Fibroblast of lung (primary cell): ENCODE measurements at regions not wholly inside any gene's neighbourhood (a gene's known extent, or its start where the extent isn't known, plus 50 kb on each side); places are given as distances from the start of the nearest gene placed in this dataset.
"Not testable (repeated sequence)": the region's sequence is repeated elsewhere in the genome, so short reads cannot be mapped to it uniquely, and the experiment has no call there.

ENCODE experiments used
- DNase-seq, 2 donors: peaks; one replicate each; pipeline versions ENCODE4 v3.0.0 to v3.0.0-alpha.2; 2010; ENCODE audit warnings: low read depth in 2 of 2
- H2AFZ ChIP-seq: 2 replicates; pipeline ENCODE4 v1.5.1; 2012; ENCODE audit warnings: low read length, control low read depth, inconsistent platforms
- H3K27ac ChIP-seq: 2 replicates; pipeline ENCODE4 v1.5.1; 2011; ENCODE audit warnings: low read length, control low read depth; ENCODE audit not compliant: insufficient read depth
- H3K27me3 ChIP-seq: 2 replicates; pipeline ENCODE4 v1.5.1; 2011; ENCODE audit warnings: mild to moderate bottlenecking, low read length; ENCODE audit not compliant: control insufficient read depth, insufficient read depth
- H3K36me3 ChIP-seq: 2 replicates; pipeline ENCODE4 v1.5.1; 2011; ENCODE audit warnings: low read length; ENCODE audit not compliant: control insufficient read depth, insufficient read depth
- H3K4me1 ChIP-seq: 2 replicates; pipeline ENCODE4 v1.5.1; 2011; ENCODE audit warnings: low read length; ENCODE audit not compliant: control insufficient read depth, insufficient read depth; ENCODE audit errors: extremely low read depth
- H3K4me2 ChIP-seq: 2 replicates; pipeline ENCODE4 v1.5.1; 2011; ENCODE audit warnings: low read length, control low read depth; ENCODE audit not compliant: insufficient read depth; ENCODE audit errors: extremely low read depth
- H3K4me3 ChIP-seq, 4 experiments: fragments of 200-600 bp in 1 of 4; sonication (generic) in 1 of 4; replicated peaks in 1 of 4; 2 replicates each; pipeline ENCODE4 v1.5.1; 2011 to 2016; ENCODE audit warnings: low read length in 4 of 4, low read depth in 3 of 4, mild to moderate bottlenecking in 3 of 4, control low read depth in 2 of 4, inconsistent platforms in 1 of 4, mixed read lengths in 1 of 4; ENCODE audit not compliant: insufficient read depth in 1 of 4; ENCODE audit errors: control extremely low read depth in 1 of 4
- H3K79me2 ChIP-seq: 2 replicates; pipeline ENCODE4 v1.5.1; 2012; ENCODE audit warnings: mild to moderate bottlenecking, low read length, inconsistent platforms; ENCODE audit not compliant: control insufficient read depth, insufficient read depth
- H3K9ac ChIP-seq: 2 replicates; pipeline ENCODE4 v1.5.1; 2011; ENCODE audit warnings: mild to moderate bottlenecking, low read length, control low read depth; ENCODE audit not compliant: insufficient read depth
- H3K9me3 ChIP-seq: 2 replicates; pipeline ENCODE4 v1.5.1; 2012; ENCODE audit warnings: low read depth, low read length; ENCODE audit not compliant: control insufficient read depth, insufficient read depth
- H4K20me1 ChIP-seq: 2 replicates; pipeline ENCODE4 v1.5.1; 2011; ENCODE audit warnings: low read length; ENCODE audit not compliant: control insufficient read depth, insufficient read depth; ENCODE audit errors: extremely low read depth
- CTCF ChIP-seq, 2 donors: IDR thresholded peaks in 1 of 2; conservative IDR thresholded peaks in 1 of 2; 1 replicate in 1 of 2; 2 replicates in 1 of 2; pipeline ENCODE4 v1.5.1; 2011 to 2012; ENCODE audit warnings: low read length in 2 of 2, control low read depth in 1 of 2, inconsistent platforms in 1 of 2, low read depth in 1 of 2, mild to moderate bottlenecking in 1 of 2
- EZH2 ChIP-seq: IDR thresholded peaks from 2 replicates; pipeline ENCODE4 v1.5.1; 2012; ENCODE audit warnings: low read length, control low read depth, mild to moderate bottlenecking; ENCODE audit errors: missing control alignments

- H3K27me3 ChIP-seq: no peaks in the 10 kb centered on the region
- H4K20me1 ChIP-seq: no peaks in the 10 kb centered on the region
- no peak for DNase-seq
- no peak for TF ChIP-seq CTCF (conservative IDR thresholded peaks at IDR 0.05 in 1 of 2, IDR thresholded peaks at IDR 0.05 in 1 of 2; ENCODE audit: low read depth in 1 of 2, low read length in 2 of 2)
- TF ChIP-seq EZH2: no peak
- H3K36me3 ChIP-seq: no peaks in the 10 kb centered on the region
- no peak overlapping the region for H2AFZ ChIP-seq
- H3K4me2 ChIP-seq: no peak overlapping the region
- H3K4me1 ChIP-seq: no peaks in the 10 kb centered on the region
- H3K4me3 ChIP-seq: no peak overlapping the region
- H3K79me2 ChIP-seq: no peaks in the 10 kb centered on the region
- H3K27ac ChIP-seq: no peak overlapping the region
- H3K9ac ChIP-seq: no peak overlapping the region
- H3K9me3 ChIP-seq: no peaks in the 10 kb centered on the region
These were observed 90.3 kb downstream of the ATOH1 start for GRCh38 chr4:93918856-93919255.

GRCh38 chr4:93923570-93923969 lies 95.0 kb downstream of the ATOH1 start:
- H3K27me3 ChIP-seq, H3K9me3 ChIP-seq, H3K4me3 ChIP-seq, H3K36me3 ChIP-seq, H3K79me2 ChIP-seq, H3K27ac ChIP-seq, H2AFZ ChIP-seq, DNase-seq, H3K9ac ChIP-seq, H4K20me1 ChIP-seq, H3K4me1 ChIP-seq, H3K4me2 ChIP-seq: not testable (repeated sequence)

- Histone ChIP-seq H3K9ac (no peak overlapping the region), H3K4me1 (no peaks in the 10 kb centered on the region), H3K4me3 (no peak overlapping the region), H3K4me2 (no peak overlapping the region), H3K79me2 (no peaks in the 10 kb centered on the region), H3K9me3 (no peaks in the 10 kb centered on the region), H2AFZ (no peak overlapping the region), H3K27ac (no peak overlapping the region), H3K36me3 (no peaks in the 10 kb centered on the region), H4K20me1 (no peaks in the 10 kb centered on the region), H3K27me3 (no peaks in the 10 kb centered on the region)
- no peak for TF ChIP-seq CTCF (conservative IDR thresholded peaks at IDR 0.05 in 1 of 2, IDR thresholded peaks at IDR 0.05 in 1 of 2; ENCODE audit: low read depth in 1 of 2, low read length in 2 of 2)
- no peak for TF ChIP-seq EZH2
- DNase-seq: no peak
These were observed 118.7 kb downstream of the ATOH1 start for GRCh38 chr4:93947286-93947685.

GRCh38 chr4:93950239-93950638 lies 121.7 kb downstream of the ATOH1 start:
- not testable (repeated sequence) for H3K36me3 ChIP-seq, H3K4me1 ChIP-seq, H3K27ac ChIP-seq, H3K4me3 ChIP-seq, H3K4me2 ChIP-seq, H3K79me2 ChIP-seq, H3K9me3 ChIP-seq, H2AFZ ChIP-seq, H4K20me1 ChIP-seq, H3K27me3 ChIP-seq, DNase-seq, H3K9ac ChIP-seq
